Spleen (tissue), 11 donors: ENCODE measurements at regions not wholly inside any gene's neighbourhood (a gene's known extent, or its start where the extent isn't known, plus 50 kb on each side); places are given as distances from the start of the nearest gene placed in this dataset.

ENCODE experiments used
- DNase-seq: peaks from one replicate; pipeline ENCODE4 v3.0.0-alpha.2; 2020
- H3K27ac ChIP-seq, 8 donors: fragments of 200-600 bp; sonication (generic) in 7 of 8; 1 replicate in 4 of 8; 2 replicates in 4 of 8; pipeline versions ENCODE4 v1.5.0 to v1.8.0; 2016 to 2021; ENCODE audit warnings: inconsistent platforms in 4 of 8, mild to moderate bottlenecking in 4 of 8, moderate library complexity in 1 of 8
- H3K27me3 ChIP-seq, 7 donors: fragments of 200-600 bp; sonication (generic) in 6 of 7; replicated peaks in 1 of 7; 1 replicate in 4 of 7; 2 replicates in 3 of 7; pipeline versions ENCODE4 v1.5.0 to v1.8.0; 2016 to 2021; ENCODE audit warnings: inconsistent platforms in 3 of 7, mild to moderate bottlenecking in 1 of 7
- H3K36me3 ChIP-seq, 6 donors: fragments of 200-600 bp; sonication (generic) in 5 of 6; 1 replicate in 4 of 6; 2 replicates in 2 of 6; pipeline versions ENCODE4 v1.5.0 to v1.8.0; 2016 to 2021; ENCODE audit warnings: inconsistent platforms in 2 of 6
- H3K4me1 ChIP-seq, 6 donors: fragments of 200-600 bp; sonication (generic) in 5 of 6; 1 replicate in 3 of 6; 2 replicates in 3 of 6; pipeline versions ENCODE4 v1.5.0 to v1.8.0; 2016 to 2021; ENCODE audit warnings: inconsistent platforms in 3 of 6
- H3K4me3 ChIP-seq, 8 donors: fragments of 200-600 bp; sonication (generic) in 7 of 8; 1 replicate in 4 of 8; 2 replicates in 4 of 8; pipeline versions ENCODE4 v1.5.0 to v1.8.0; 2016 to 2021; ENCODE audit warnings: inconsistent platforms in 4 of 8, mild to moderate bottlenecking in 4 of 8, moderate library complexity in 2 of 8
- H3K9me3 ChIP-seq, 8 donors: fragments of 200-600 bp; sonication (generic) in 7 of 8; 1 replicate in 4 of 8; 2 replicates in 4 of 8; pipeline versions ENCODE4 v1.5.0 to v1.8.0; 2016 to 2021; ENCODE audit warnings: inconsistent platforms in 4 of 8
- CTCF ChIP-seq, 11 experiments: fragments of 200-600 bp in 7 of 11; fragments of 450-650 bp in 4 of 11; sonication (generic) in 4 of 11; IDR thresholded peaks in 8 of 11; conservative IDR thresholded peaks in 3 of 11; 1 replicate in 7 of 11; 2 replicates in 4 of 11; pipeline versions ENCODE4 v1.4.0 to v1.8.0; 2016 to 2021; ENCODE audit warnings: antibody characterized with exemption in 11 of 11, inconsistent platforms in 4 of 11, mild to moderate bottlenecking in 1 of 11
- POLR2A ChIP-seq, 3 donors: fragments of 450-650 bp; IDR thresholded peaks; one replicate each; pipeline ENCODE4 v1.5.1; 2017; ENCODE audit warnings: antibody characterized with exemption in 3 of 3, mild to moderate bottlenecking in 1 of 3
- POLR2AphosphoS5 ChIP-seq, 3 donors: sonication (generic); formaldehyde crosslinking; IDR thresholded peaks; one replicate each; pipeline ENCODE4 v1.5.1; 2017; ENCODE audit warnings: antibody characterized with exemption in 3 of 3
- WGBS, 5 donors: extraction: QIAGEN DNeasy Blood & Tissue Kit in 3 of 5; methylation state at CpG; one replicate each; pipeline versions ENCODE4 v1.1.5 to v1.1.7; 2013 to 2018; 5-methylcytosine and 5-hydroxymethylcytosine counted together
- intact Hi-C: fragments of 100-400 bp; cut with DNase I; formaldehyde crosslinking; loops from one replicate; pipeline ENCODE4 v1.15.0; 2023; ENCODE audit warnings: low total_unique reads
- donor health status: healthy with polysubstance abuse.
- donor health status: DM: no; HTN: no; CAD: no; lungs with moderate emphysema.
- donor health status: DM: no; HTN: no; CAD: no.
- donor health status: Bipolar disorder and iron deficiency.
- donor health status: healthy.
- donor health status: DM: no; HTN: no; CAD: no.
- donor health status: DM: yes; HTN: yes; CAD: no.

GRCh38 chr2:57460396-57461276, 586.0 kb upstream of the VRK2 start:
- DNase-seq, result no peak
- no peaks in the 10 kb centered on the region for H3K36me3 ChIP-seq
- H3K27ac ChIP-seq, result no peak overlapping the region
- H3K27me3 ChIP-seq, result no peaks in the 10 kb centered on the region
- intact Hi-C loops, result no loop called here
- 70 to 80% (median 72%) methylated on average over 2 of the region's 2 CpGs for WGBS, 5 donors
- H3K9me3 ChIP-seq, result peaks cover 0 to 17% (median 5%) of the 10 kb centered on the region in 8 donors
- no peaks in the 10 kb centered on the region for H3K4me1 ChIP-seq
- TF ChIP-seq CTCF (IDR thresholded peaks at IDR 0.05 in 8 of 11, conservative IDR thresholded peaks at IDR 0.05 in 3 of 11) (no peak), POLR2A (IDR thresholded peaks at IDR 0.05) (no peak), POLR2AphosphoS5 (IDR thresholded peaks at IDR 0.05) (no peak)
- no peak overlapping the region for H3K4me3 ChIP-seq

DNA sequence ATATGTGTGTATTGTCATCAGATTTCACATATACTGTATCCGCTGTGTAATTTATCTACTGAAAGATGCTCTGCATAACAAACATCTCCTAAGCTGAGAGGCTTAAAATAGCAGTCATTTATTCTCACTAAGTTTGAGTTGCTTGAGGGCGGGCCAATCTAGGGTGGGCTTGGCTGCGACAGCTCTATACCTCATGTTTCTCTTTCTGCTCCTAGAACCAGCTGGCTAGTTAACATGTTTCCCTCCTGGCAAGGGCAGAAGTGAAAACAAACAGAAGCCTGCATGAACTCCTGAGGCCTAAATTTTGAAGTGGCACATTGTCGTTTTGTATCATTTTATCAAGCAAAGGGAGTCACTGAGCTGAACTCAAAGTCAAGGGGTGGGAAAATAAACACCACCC, 585.0 kb upstream of the VRK2 start:
- peaks cover 0 to 17% (median 5%) of the 10 kb centered on the region in 8 donors for H3K9me3 ChIP-seq
- intact Hi-C loops, result no loop called here
- TF ChIP-seq POLR2AphosphoS5 (IDR thresholded peaks at IDR 0.05), result no peak
- TF ChIP-seq POLR2A (IDR thresholded peaks at IDR 0.05), result no peak
- TF ChIP-seq CTCF (IDR thresholded peaks at IDR 0.05 in 8 of 11, conservative IDR thresholded peaks at IDR 0.05 in 3 of 11), result no peak
- no peak overlapping the region for H3K4me3 ChIP-seq
- WGBS, 5 donors, result 79 to 89% (median 84%) methylated on average over 4 of the region's 4 CpGs
- H3K4me1 ChIP-seq, result no peaks in the 10 kb centered on the region
- H3K27ac ChIP-seq, result no peak overlapping the region
- no peak for DNase-seq
- no peaks in the 10 kb centered on the region for H3K27me3 ChIP-seq
- H3K36me3 ChIP-seq, result no peaks in the 10 kb centered on the region

- WGBS, 5 donors, result 91 to 94% (median 91%) methylated on average over 6 of the region's 6 CpGs
- Histone ChIP-seq H3K9me3 (peaks cover 0 to 6% (median 0%) of the 10 kb centered on the region in 8 donors), H3K27me3 (no peaks in the 10 kb centered on the region), H3K27ac (no peak overlapping the region), H3K36me3 (no peaks in the 10 kb centered on the region), H3K4me3 (no peak overlapping the region), H3K4me1 (no peaks in the 10 kb centered on the region)
- DNase-seq, result no peak
- TF ChIP-seq POLR2A (IDR thresholded peaks at IDR 0.05) (no peak), POLR2AphosphoS5 (IDR thresholded peaks at IDR 0.05) (no peak), CTCF (IDR thresholded peaks at IDR 0.05 in 8 of 11, conservative IDR thresholded peaks at IDR 0.05 in 3 of 11) (no peak)
- intact Hi-C loops, result no loop called here
Measured at GRCh38 chr2:57465067-57465466, 581.5 kb upstream of the VRK2 start.

DNA sequence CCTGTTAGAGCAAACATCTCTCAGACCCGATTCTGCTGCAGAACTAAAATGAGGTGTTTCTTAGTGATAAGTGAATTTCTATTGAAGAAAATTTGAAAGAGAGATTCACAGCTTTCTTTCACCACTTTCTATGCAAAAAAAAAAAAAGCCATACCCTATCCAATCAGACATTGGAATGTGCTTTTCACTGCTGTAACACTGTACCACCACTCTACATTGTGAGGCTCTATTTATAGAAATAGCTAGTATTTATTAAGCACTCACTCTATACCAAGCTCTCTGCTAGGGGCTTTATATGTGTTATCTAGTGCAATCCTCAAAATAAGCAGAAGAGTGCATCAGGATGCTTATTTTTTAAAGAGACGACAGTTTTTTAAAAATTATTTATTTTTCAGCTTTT, 580.6 kb upstream of the VRK2 start:
- 74 to 84% (median 78%) methylated on average over 2 of the region's 2 CpGs for WGBS, 5 donors
- Histone ChIP-seq H3K4me1 (no peaks in the 10 kb centered on the region), H3K4me3 (no peak overlapping the region), H3K9me3 (peaks cover 0 to 6% (median 0%) of the 10 kb centered on the region in 8 donors), H3K27me3 (no peaks in the 10 kb centered on the region), H3K27ac (no peak overlapping the region), H3K36me3 (no peaks in the 10 kb centered on the region)
- DNase-seq, result no peak
- TF ChIP-seq POLR2A (IDR thresholded peaks at IDR 0.05) (no peak), CTCF (IDR thresholded peaks at IDR 0.05 in 8 of 11, conservative IDR thresholded peaks at IDR 0.05 in 3 of 11) (no peak), POLR2AphosphoS5 (IDR thresholded peaks at IDR 0.05) (no peak)
- intact Hi-C loops, result no loop called here
